ENCODE measurements at regions not wholly inside any gene's neighbourhood (a gene's known extent, or its start where the extent isn't known, plus 50 kb on each side); places are given as distances from the start of the nearest gene placed in this dataset.
A peak's percentile ranks its signal among the peaks of the same experiment; 100 is the strongest.

- H3K4me3 ChIP-seq, result no peak overlapping the region
- H3K4me1 ChIP-seq, result peaks cover 18% of the 10 kb centered on the region
- no peaks in the 10 kb centered on the region for H3K36me3 ChIP-seq
- no peak for DNase-seq
- H3K27ac ChIP-seq, result no peak overlapping the region
- H3K9me3 ChIP-seq (replicated peaks), result no peaks in the 10 kb centered on the region
- H3K27me3 ChIP-seq, result no peaks in the 10 kb centered on the region
Measured at GRCh38 chr13:102951808-102952207, 106.0 kb downstream of the ERCC5 start.

GRCh38 chr13:102947745-102948405 lies 102.0 kb downstream of the ERCC5 start:
- H3K4me1 ChIP-seq, result peaks cover 33% of the 10 kb centered on the region
- peak overlapping the region; percentile 88 for H3K27ac ChIP-seq
- no peak overlapping the region for H3K4me3 ChIP-seq
- H3K27me3 ChIP-seq, result no peaks in the 10 kb centered on the region
- H3K9me3 ChIP-seq (replicated peaks), result no peaks in the 10 kb centered on the region; the same call in 1 of the 2 replicates
- peak; percentile 79 to 86 for DNase-seq
- no peaks in the 10 kb centered on the region for H3K36me3 ChIP-seq

- no peak overlapping the region for H3K27ac ChIP-seq
- H3K4me3 ChIP-seq, result no peak overlapping the region
- DNase-seq, result no peak
- H3K36me3 ChIP-seq, result no peaks in the 10 kb centered on the region
- H3K9me3 ChIP-seq (replicated peaks), result no peaks in the 10 kb centered on the region; the same call in 1 of the 2 replicates
- H3K27me3 ChIP-seq, result no peaks in the 10 kb centered on the region
- peaks cover 33% of the 10 kb centered on the region for H3K4me1 ChIP-seq
Measured at GRCh38 chr13:102945886-102946285, 100.1 kb downstream of the ERCC5 start.

GRCh38 chr13:102945324-102945815 lies 99.5 kb downstream of the ERCC5 start:
- no peaks in the 10 kb centered on the region; the same call in 1 of the 2 replicates for H3K9me3 ChIP-seq (replicated peaks)

GRCh38 chr13:102944821-102945220 lies 99.0 kb downstream of the ERCC5 start:
- DNase-seq, result peak; percentile 13 to 62
- Histone ChIP-seq H3K4me1 (peaks cover 33% of the 10 kb centered on the region), H3K9me3 (replicated peaks) (no peaks in the 10 kb centered on the region; the same call in 1 of the 2 replicates), H3K36me3 (no peaks in the 10 kb centered on the region), H3K4me3 (no peak overlapping the region), H3K27ac (peak overlapping the region; percentile 2; the same call in 1 of the 2 replicates), H3K27me3 (no peaks in the 10 kb centered on the region)

More at GRCh38 chr13:102945324-102945815, 99.5 kb downstream of the ERCC5 start:
- Histone ChIP-seq H3K27ac (peak overlapping the region; percentile 2; the same call in 1 of the 2 replicates), H3K27me3 (no peaks in the 10 kb centered on the region), H3K4me3 (no peak overlapping the region), H3K36me3 (no peaks in the 10 kb centered on the region), H3K4me1 (peaks cover 33% of the 10 kb centered on the region)
- no peak for DNase-seq

GRCh38 chr13:102940770-102941169 lies 94.9 kb downstream of the ERCC5 start:
- Histone ChIP-seq H3K27me3 (no peaks in the 10 kb centered on the region), H3K4me3 (no peak overlapping the region), H3K27ac (no peak overlapping the region), H3K9me3 (replicated peaks) (no peaks in the 10 kb centered on the region), H3K4me1 (peaks cover 13% of the 10 kb centered on the region), H3K36me3 (no peaks in the 10 kb centered on the region)
- no peak for DNase-seq

GRCh38 chr13:102940143-102940542 lies 94.3 kb downstream of the ERCC5 start:
- Histone ChIP-seq H3K36me3 (no peaks in the 10 kb centered on the region), H3K4me3 (no peak overlapping the region), H3K27ac (no peak overlapping the region), H3K9me3 (replicated peaks) (no peaks in the 10 kb centered on the region), H3K27me3 (no peaks in the 10 kb centered on the region), H3K4me1 (peaks cover 7% of the 10 kb centered on the region)
- DNase-seq, result peak in 1 of 2 experiments; percentile 6

GRCh38 chr13:102935896-102936321 lies 90.1 kb downstream of the ERCC5 start:
- Histone ChIP-seq H3K27ac (no peak overlapping the region), H3K27me3 (no peaks in the 10 kb centered on the region), H3K4me1 (no peaks in the 10 kb centered on the region), H3K4me3 (no peak overlapping the region), H3K9me3 (replicated peaks) (no peaks in the 10 kb centered on the region), H3K36me3 (no peaks in the 10 kb centered on the region)
- no peak for DNase-seq

GRCh38 chr13:102933523-102933922 lies 87.7 kb downstream of the ERCC5 start:
- Histone ChIP-seq H3K4me3 (no peak overlapping the region), H3K27me3 (no peaks in the 10 kb centered on the region), H3K27ac (no peak overlapping the region), H3K4me1 (peaks cover 3% of the 10 kb centered on the region; the same call in 1 of the 2 replicates), H3K9me3 (replicated peaks) (no peaks in the 10 kb centered on the region), H3K36me3 (no peaks in the 10 kb centered on the region)
- DNase-seq, result no peak

GRCh38 chr13:102933122-102933521 lies 87.3 kb downstream of the ERCC5 start:
- Histone ChIP-seq H3K27me3 (no peaks in the 10 kb centered on the region), H3K4me3 (no peak overlapping the region), H3K4me1 (peaks cover 3% of the 10 kb centered on the region; the same call in 1 of the 2 replicates), H3K9me3 (replicated peaks) (no peaks in the 10 kb centered on the region), H3K36me3 (no peaks in the 10 kb centered on the region), H3K27ac (no peak overlapping the region)
- DNase-seq, result no peak

- no peaks in the 10 kb centered on the region for H3K27me3 ChIP-seq
- no peaks in the 10 kb centered on the region for H3K36me3 ChIP-seq
- H3K9me3 ChIP-seq (replicated peaks), result no peaks in the 10 kb centered on the region
- H3K4me3 ChIP-seq, result no peak overlapping the region
- H3K27ac ChIP-seq, result no peak overlapping the region
- DNase-seq, result no peak
- peaks cover 3% of the 10 kb centered on the region; the same call in 1 of the 2 replicates for H3K4me1 ChIP-seq
Measured at GRCh38 chr13:102932331-102932730, 86.5 kb downstream of the ERCC5 start.

GRCh38 chr13:102930566-102930965 lies 84.7 kb downstream of the ERCC5 start:
- no peaks in the 10 kb centered on the region for H3K27me3 ChIP-seq
- no peaks in the 10 kb centered on the region for H3K36me3 ChIP-seq
- H3K4me1 ChIP-seq, result peaks cover 3% of the 10 kb centered on the region; the same call in 1 of the 2 replicates
- H3K4me3 ChIP-seq, result no peak overlapping the region
- DNase-seq, result no peak
- H3K9me3 ChIP-seq (replicated peaks), result no peaks in the 10 kb centered on the region
- no peak overlapping the region for H3K27ac ChIP-seq

GRCh38 chr13:102928941-102929675 lies 83.3 kb downstream of the ERCC5 start:
- H3K27me3 ChIP-seq, result no peaks in the 10 kb centered on the region
- H3K4me1 ChIP-seq, result peaks cover 3% of the 10 kb centered on the region; the same call in 1 of the 2 replicates
- H3K9me3 ChIP-seq (replicated peaks), result no peaks in the 10 kb centered on the region
- H3K36me3 ChIP-seq, result no peaks in the 10 kb centered on the region
- H3K4me3 ChIP-seq, result no peak overlapping the region
- DNase-seq, result no peak
- H3K27ac ChIP-seq, result no peak overlapping the region

Data from SJCRH30 (cell line).